BLaER1 treated with 17β-estradiol and CSF1 and Interleukin-3, amounts not matched to agents 10 nM and 100 nM (cell line): ENCODE measurements at regions not wholly inside any gene's neighbourhood (a gene's known extent, or its start where the extent isn't known, plus 50 kb on each side); places are given as distances from the start of the nearest gene placed in this dataset.

ENCODE experiments used
- H3K27ac ChIP-seq, 11 experiments: shearing (Covaris generic); formaldehyde crosslinking; 2 replicates each; pipeline ENCODE4 v1.8.1; 2022
- H3K27me3 ChIP-seq, 11 experiments: shearing (Covaris generic); formaldehyde crosslinking; 2 replicates each; pipeline ENCODE4 v1.8.1; 2022
- H3K36me3 ChIP-seq, 11 experiments: shearing (Covaris generic); formaldehyde crosslinking; 2 replicates each; pipeline ENCODE4 v1.8.1; 2022
- H3K4me1 ChIP-seq, 10 experiments: shearing (Covaris generic); formaldehyde crosslinking; 2 replicates each; pipeline ENCODE4 v1.8.1; 2022
- H3K4me2 ChIP-seq, 11 experiments: shearing (Covaris generic); formaldehyde crosslinking; 2 replicates each; pipeline ENCODE4 v1.8.1; 2022
- H3K4me3 ChIP-seq, 10 experiments: shearing (Covaris generic); formaldehyde crosslinking; 2 replicates each; pipeline ENCODE4 v1.8.1; 2022
- H3K9ac ChIP-seq, 11 experiments: shearing (Covaris generic); formaldehyde crosslinking; 2 replicates each; pipeline ENCODE4 v1.8.1; 2022
- H3K9me3 ChIP-seq, 11 experiments: shearing (Covaris generic); formaldehyde crosslinking; replicated peaks in 1 of 11; 2 replicates each; pipeline ENCODE4 v1.8.1; 2022
- H4K20me1 ChIP-seq, 11 experiments: shearing (Covaris generic); formaldehyde crosslinking; 2 replicates each; pipeline ENCODE4 v1.8.1; 2022
- Cebpa-rat ChIP-seq, 11 experiments: shearing (Covaris generic); IDR thresholded peaks; 2 replicates each; pipeline ENCODE4 v1.8.1; 2022

- no peak overlapping the region for H3K9ac ChIP-seq
- no peaks in the 10 kb centered on the region; a peak in 1 of 20 replicates for H3K4me1 ChIP-seq
- H3K4me2 ChIP-seq, result no peak overlapping the region
- no peak overlapping the region for H3K4me3 ChIP-seq
- no peaks in the 10 kb centered on the region for H3K36me3 ChIP-seq
- no peak for TF ChIP-seq Cebpa-rat (IDR thresholded peaks at IDR 0.05)
- no peaks in the 10 kb centered on the region for H3K9me3 ChIP-seq
- no peaks in the 10 kb centered on the region for H4K20me1 ChIP-seq
- no peak overlapping the region for H3K27ac ChIP-seq
- H3K27me3 ChIP-seq, result no peaks in the 10 kb centered on the region
Observed at GRCh38 chr19:27896091-27896490, 1316.9 kb downstream of the UQCRFS1 start.

GRCh38 chr19:27894906-27895754, 1317.8 kb downstream of the UQCRFS1 start:
- no peaks in the 10 kb centered on the region for H3K9me3 ChIP-seq
- no peak overlapping the region for H3K4me2 ChIP-seq
- no peaks in the 10 kb centered on the region for H3K36me3 ChIP-seq
- no peaks in the 10 kb centered on the region; a peak in 1 of 20 replicates for H3K4me1 ChIP-seq
- TF ChIP-seq Cebpa-rat (IDR thresholded peaks at IDR 0.05), result no peak
- H4K20me1 ChIP-seq, result no peaks in the 10 kb centered on the region
- H3K27ac ChIP-seq, result no peak overlapping the region
- H3K27me3 ChIP-seq, result no peaks in the 10 kb centered on the region
- no peak overlapping the region for H3K9ac ChIP-seq
- H3K4me3 ChIP-seq, result no peak overlapping the region

- Histone ChIP-seq H3K27ac (no peak overlapping the region), H3K9ac (no peak overlapping the region), H3K4me1 (no peaks in the 10 kb centered on the region; a peak in 1 of 20 replicates), H3K9me3 (peaks cover 6 to 16% (median 9%) of the 10 kb centered on the region in 11 experiments; a peak in 21 of 22 replicates), H4K20me1 (no peaks in the 10 kb centered on the region), H3K4me2 (no peak overlapping the region), H3K36me3 (no peaks in the 10 kb centered on the region), H3K27me3 (no peaks in the 10 kb centered on the region), H3K4me3 (no peak overlapping the region)
- no peak for TF ChIP-seq Cebpa-rat (IDR thresholded peaks at IDR 0.05)
Observed at GRCh38 chr19:27892500-27892899, 1320.5 kb downstream of the UQCRFS1 start.

- TF ChIP-seq Cebpa-rat (IDR thresholded peaks at IDR 0.05), result no peak
- Histone ChIP-seq H3K9me3 (peaks cover 16 to 27% (median 20%) of the 10 kb centered on the region in 11 experiments), H3K27ac (no peak overlapping the region)
Observed at GRCh38 chr19:27891411-27891810, 1321.5 kb downstream of the UQCRFS1 start.

GRCh38 chr19:27890696-27891095, 1322.3 kb downstream of the UQCRFS1 start:
- no peaks in the 10 kb centered on the region for H3K36me3 ChIP-seq
- peaks cover 0 to 10% (median 2%) of the 10 kb centered on the region in 10 experiments; a peak in 10 of 20 replicates for H3K4me1 ChIP-seq
- no peak overlapping the region for H3K4me2 ChIP-seq
- no peak for TF ChIP-seq Cebpa-rat (IDR thresholded peaks at IDR 0.05)
- no peak overlapping the region for H3K9ac ChIP-seq
- H3K4me3 ChIP-seq, result no peak overlapping the region
- H3K27ac ChIP-seq, result no peak overlapping the region
- no peaks in the 10 kb centered on the region for H4K20me1 ChIP-seq
- no peaks in the 10 kb centered on the region for H3K27me3 ChIP-seq
- H3K9me3 ChIP-seq, result peaks cover 16 to 32% (median 22%) of the 10 kb centered on the region in 11 experiments

More at GRCh38 chr19:27891411-27891810, 1321.5 kb downstream of the UQCRFS1 start:
- Histone ChIP-seq H4K20me1 (no peaks in the 10 kb centered on the region), H3K4me3 (no peak overlapping the region), H3K4me1 (peaks cover 0 to 3% (median 0%) of the 10 kb centered on the region in 10 experiments; a peak in 2 of 20 replicates), H3K9ac (no peak overlapping the region), H3K36me3 (no peaks in the 10 kb centered on the region), H3K27me3 (no peaks in the 10 kb centered on the region), H3K4me2 (no peak overlapping the region)

- H3K9me3 ChIP-seq, result peaks cover 19 to 37% (median 25%) of the 10 kb centered on the region in 11 experiments
Observed at GRCh38 chr19:27890206-27890605, 1322.7 kb downstream of the UQCRFS1 start.

GRCh38 chr19:27889156-27889555, 1323.8 kb downstream of the UQCRFS1 start:
- no peak overlapping the region for H3K4me3 ChIP-seq
- no peaks in the 10 kb centered on the region for H3K27me3 ChIP-seq
- TF ChIP-seq Cebpa-rat (IDR thresholded peaks at IDR 0.05), result no peak
- no peak overlapping the region for H3K27ac ChIP-seq
- peaks cover 0 to 17% (median 7%) of the 10 kb centered on the region in 10 experiments; a peak in 10 of 20 replicates for H3K4me1 ChIP-seq
- H3K36me3 ChIP-seq, result no peaks in the 10 kb centered on the region
- no peak overlapping the region for H3K9ac ChIP-seq
- no peak overlapping the region for H3K4me2 ChIP-seq
- peaks cover 20 to 41% (median 27%) of the 10 kb centered on the region in 11 experiments for H3K9me3 ChIP-seq
- H4K20me1 ChIP-seq, result no peaks in the 10 kb centered on the region

More at GRCh38 chr19:27890206-27890605, 1322.7 kb downstream of the UQCRFS1 start:
- Histone ChIP-seq H3K9ac (no peak overlapping the region), H3K4me1 (peaks cover 0 to 15% (median 7%) of the 10 kb centered on the region in 10 experiments; a peak in 10 of 20 replicates), H4K20me1 (no peaks in the 10 kb centered on the region), H3K36me3 (no peaks in the 10 kb centered on the region), H3K4me3 (no peak overlapping the region), H3K27me3 (no peaks in the 10 kb centered on the region), H3K4me2 (no peak overlapping the region), H3K27ac (no peak overlapping the region)
- no peak for TF ChIP-seq Cebpa-rat (IDR thresholded peaks at IDR 0.05)

- peaks cover 20 to 41% (median 27%) of the 10 kb centered on the region in 11 experiments for H3K9me3 ChIP-seq
- H4K20me1 ChIP-seq, result no peaks in the 10 kb centered on the region
- no peak for TF ChIP-seq Cebpa-rat (IDR thresholded peaks at IDR 0.05)
- no peak overlapping the region for H3K4me3 ChIP-seq
- H3K9ac ChIP-seq, result no peak overlapping the region
- no peaks in the 10 kb centered on the region for H3K36me3 ChIP-seq
- no peaks in the 10 kb centered on the region for H3K27me3 ChIP-seq
- H3K27ac ChIP-seq, result no peak overlapping the region
- no peak overlapping the region for H3K4me2 ChIP-seq
- H3K4me1 ChIP-seq, result peaks cover 0 to 17% (median 7%) of the 10 kb centered on the region in 10 experiments; a peak in 10 of 20 replicates
Observed at GRCh38 chr19:27887946-27888345, 1325.0 kb downstream of the UQCRFS1 start.

GRCh38 chr19:27885359-27885758, 1327.6 kb downstream of the UQCRFS1 start:
- Histone ChIP-seq H3K36me3 (no peaks in the 10 kb centered on the region), H3K9me3 (peaks cover 20 to 41% (median 27%) of the 10 kb centered on the region in 11 experiments), H4K20me1 (no peaks in the 10 kb centered on the region), H3K4me2 (peak overlapping the region in 8 of 11 experiments; percentile 31 to 60 (median 42); a peak in 14 of 22 replicates), H3K9ac (no peak overlapping the region), H3K4me1 (peaks cover 0 to 17% (median 7%) of the 10 kb centered on the region in 10 experiments; a peak in 10 of 20 replicates), H3K27me3 (no peaks in the 10 kb centered on the region), H3K27ac (no peak overlapping the region), H3K4me3 (no peak overlapping the region)
- no peak for TF ChIP-seq Cebpa-rat (IDR thresholded peaks at IDR 0.05)
